C4-2B (cell line): ENCODE measurements at regions not wholly inside any gene's neighbourhood (a gene's known extent, or its start where the extent isn't known, plus 50 kb on each side); places are given as distances from the start of the nearest gene placed in this dataset.

Experiments used
- CTCF ChIP-seq: fragments of 450-650 bp; conservative IDR thresholded peaks from 2 replicates; pipeline ENCODE4 v1.5.1; 2017; ENCODE audit warnings: mild to moderate bottlenecking
- ZFX ChIP-seq: fragments of 450-650 bp; IDR thresholded peaks from 2 replicates; pipeline ENCODE4 v1.6.1; 2017

GRCh38 chr3:76723366-76723765, 316.5 kb upstream of the ROBO2 start:
- TF ChIP-seq CTCF (no peak), ZFX (no peak)
